A673 (cell line): ENCODE measurements at regions not wholly inside any gene's neighbourhood (a gene's known extent, or its start where the extent isn't known, plus 50 kb on each side); places are given as distances from the start of the nearest gene placed in this dataset.

ENCODE experiments used
- CTCF ChIP-seq: fragments of 300-800, 200-600 bp; sonication (generic); conservative IDR thresholded peaks from 2 replicates; pipeline ENCODE4 v1.5.1; 2017; ENCODE audit warnings: low read depth, mild to moderate bottlenecking, antibody characterized with exemption, low read length, moderate library complexity, mixed read lengths
- EZH2 ChIP-seq: fragments of 200-600 bp; sonication (generic); IDR thresholded peaks from 2 replicates; pipeline ENCODE4 v1.6.1; 2017; ENCODE audit warnings: borderline replicate concordance, low read depth, mild to moderate bottlenecking, mixed read lengths, antibody characterized with exemption, low read length; ENCODE audit not compliant: poor library complexity, severe bottlenecking

- no peak for TF ChIP-seq CTCF
- TF ChIP-seq EZH2, result no peak
Observed at GRCh38 chr2:38509314-38509946, 93.3 kb downstream of the HNRNPLL start.
